H7 (cell line): ENCODE measurements at regions not wholly inside any gene's neighbourhood (a gene's known extent, or its start where the extent isn't known, plus 50 kb on each side); places are given as distances from the start of the nearest gene placed in this dataset.
"Not testable (repeated sequence)": the region's sequence is repeated elsewhere in the genome, so short reads cannot be mapped to it uniquely, and the experiment has no call there.

Source experiments
- DNase-seq: peaks from one replicate; pipeline ENCODE4 v3.0.0; 2012
- H3K27me3 ChIP-seq: 2 replicates; pipeline ENCODE4 v1.6.0; 2011; ENCODE audit warnings: mild to moderate bottlenecking, low read length; ENCODE audit not compliant: control insufficient read depth, insufficient read depth
- H3K36me3 ChIP-seq: replicated peaks from 2 replicates; pipeline ENCODE4 v1.5.1; 2011; ENCODE audit warnings: low read length; ENCODE audit not compliant: control insufficient read depth, insufficient read depth
- H3K4me3 ChIP-seq: 2 replicates; pipeline ENCODE4 v1.5.1; 2011; ENCODE audit warnings: low read depth, mild to moderate bottlenecking, control low read depth, low read length, moderate library complexity; ENCODE audit not compliant: insufficient read depth

DNA sequence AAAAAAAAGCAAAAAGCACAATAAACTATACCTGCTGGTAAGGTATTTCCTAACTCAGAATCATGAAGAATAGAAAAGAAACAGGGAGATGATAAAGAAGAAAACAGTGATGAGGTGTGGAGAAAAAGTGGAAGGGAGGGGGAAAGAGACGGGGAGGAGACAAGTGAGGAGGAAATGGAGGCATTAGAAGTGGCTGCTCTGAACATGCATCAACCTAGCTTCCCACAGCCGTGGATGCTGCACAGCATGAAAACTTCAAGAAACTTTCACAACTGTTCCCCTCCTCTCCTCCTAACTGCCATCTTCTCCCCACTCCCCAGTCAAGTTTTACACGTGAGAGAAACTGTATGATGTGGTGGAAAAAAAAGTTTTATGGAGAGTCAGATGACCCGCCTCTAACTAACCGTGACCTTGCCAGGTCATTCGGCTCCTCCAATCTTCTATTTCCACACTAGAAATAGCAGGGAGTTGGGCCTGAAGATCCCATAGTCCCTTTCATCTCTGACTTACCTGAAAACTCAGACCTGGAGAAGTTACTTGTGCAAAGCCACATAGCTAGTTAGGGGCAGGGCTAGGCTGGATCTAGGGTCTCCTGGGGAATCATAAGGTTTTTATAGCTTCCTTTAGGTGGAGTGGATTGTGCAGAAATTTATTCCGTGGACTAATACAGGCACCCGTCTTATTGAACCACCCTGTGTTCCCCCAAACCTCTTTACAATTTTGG is 461.9 kb downstream of the KLF5 start:
- H3K27me3 ChIP-seq = no peaks in the 10 kb centered on the region
- H3K36me3 ChIP-seq = no peaks in the 10 kb centered on the region
- no peak overlapping the region for H3K4me3 ChIP-seq
- DNase-seq = no peak

GRCh38 chr13:73520135-73520534 is 461.3 kb downstream of the KLF5 start:
- H3K27me3 ChIP-seq, H3K36me3 ChIP-seq, H3K4me3 ChIP-seq, DNase-seq: not testable (repeated sequence)

DNA sequence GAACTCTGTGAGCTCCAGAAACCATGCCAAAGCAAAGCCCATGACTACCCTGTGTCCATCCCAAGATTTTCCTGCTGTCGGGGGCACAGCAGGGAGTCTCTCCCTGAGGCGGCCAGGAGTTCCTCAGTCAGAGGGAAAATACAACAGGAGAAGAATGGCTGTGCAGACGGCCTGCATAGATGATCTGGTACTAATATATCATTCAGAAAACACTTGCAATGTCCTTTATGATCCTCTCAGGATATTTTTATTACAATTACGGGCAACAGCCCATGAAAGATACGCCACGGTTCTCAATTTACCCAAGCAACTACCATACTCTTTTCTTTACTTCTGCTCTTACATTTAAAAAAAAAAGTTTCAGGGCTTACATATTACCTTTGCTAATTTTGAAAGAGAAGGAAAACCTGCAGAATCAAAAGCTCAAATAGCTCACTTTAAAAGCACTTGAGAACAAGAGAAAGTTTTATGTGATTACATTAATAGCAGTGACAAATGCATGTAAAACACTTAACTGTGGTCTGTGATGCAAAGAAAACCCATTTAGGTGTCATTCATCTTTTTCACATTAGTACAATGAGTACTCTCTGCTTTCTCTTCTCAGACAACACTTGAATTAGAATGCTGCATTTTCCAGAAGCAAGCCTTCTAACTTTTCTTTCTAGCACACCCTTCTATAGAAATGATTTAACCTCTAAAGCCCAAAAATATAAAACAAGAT is 460.8 kb downstream of the KLF5 start:
- no peak overlapping the region for H3K4me3 ChIP-seq
- DNase-seq = no peak
- no peaks in the 10 kb centered on the region for H3K36me3 ChIP-seq
- no peaks in the 10 kb centered on the region for H3K27me3 ChIP-seq

- no peak for DNase-seq
- H3K27me3 ChIP-seq = no peaks in the 10 kb centered on the region
These were observed 459.0 kb downstream of the KLF5 start for GRCh38 chr13:73517766-73518165.

DNA sequence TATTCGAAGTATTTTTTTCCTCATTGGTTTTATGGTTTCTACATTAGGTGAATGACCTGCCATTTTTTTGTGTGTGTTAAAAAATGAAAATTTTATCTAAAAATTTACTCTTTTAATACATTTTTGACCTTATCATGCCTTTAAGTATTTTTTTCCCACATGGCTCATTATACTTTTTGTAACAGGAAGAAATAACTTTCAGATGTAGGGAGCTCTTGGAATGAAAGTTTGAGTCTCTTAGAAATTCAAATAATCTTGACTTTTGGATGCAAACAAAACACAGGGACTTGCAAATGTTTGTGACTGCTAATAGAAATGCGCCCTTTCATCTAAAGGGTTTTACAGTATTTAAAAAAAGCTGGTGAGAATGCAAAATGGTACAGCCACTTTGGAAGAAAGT is 457.9 kb downstream of the KLF5 start:
- no peak for DNase-seq
- no peaks in the 10 kb centered on the region for H3K27me3 ChIP-seq

More at GRCh38 chr13:73517766-73518165, 459.0 kb downstream of the KLF5 start:
- Histone ChIP-seq H3K36me3 (no peaks in the 10 kb centered on the region), H3K4me3 (no peak overlapping the region)

GRCh38 chr13:73514208-73514607 is 455.4 kb downstream of the KLF5 start:
- H3K36me3 ChIP-seq = no peaks in the 10 kb centered on the region

More for the DNA sequence above, 457.9 kb downstream of the KLF5 start:
- Histone ChIP-seq H3K4me3 (no peak overlapping the region), H3K36me3 (no peaks in the 10 kb centered on the region)

DNA sequence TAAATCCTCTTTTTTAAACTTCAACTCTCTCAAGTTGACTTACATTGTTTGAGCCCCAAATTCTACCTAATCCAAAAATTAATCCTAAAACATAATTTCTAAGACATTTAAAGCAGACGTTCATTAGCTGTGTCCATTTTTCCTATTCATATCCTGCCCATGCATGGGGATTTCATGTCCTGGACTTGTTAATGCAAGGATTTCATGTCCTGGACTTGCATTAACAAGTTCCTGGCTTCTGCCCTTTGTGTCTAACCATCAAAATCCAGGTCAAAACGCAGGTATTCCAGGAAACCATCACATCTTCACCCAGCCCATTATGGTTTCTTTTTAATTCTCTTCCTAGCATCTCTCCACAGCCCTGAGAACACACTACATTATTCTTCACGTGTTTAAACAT is 454.9 kb downstream of the KLF5 start:
- H3K4me3 ChIP-seq = no peak overlapping the region
- DNase-seq = no peak
- no peaks in the 10 kb centered on the region for H3K27me3 ChIP-seq
- H3K36me3 ChIP-seq = no peaks in the 10 kb centered on the region

More at GRCh38 chr13:73514208-73514607, 455.4 kb downstream of the KLF5 start:
- H3K27me3 ChIP-seq = no peaks in the 10 kb centered on the region
- H3K4me3 ChIP-seq = no peak overlapping the region
- DNase-seq = no peak

DNA sequence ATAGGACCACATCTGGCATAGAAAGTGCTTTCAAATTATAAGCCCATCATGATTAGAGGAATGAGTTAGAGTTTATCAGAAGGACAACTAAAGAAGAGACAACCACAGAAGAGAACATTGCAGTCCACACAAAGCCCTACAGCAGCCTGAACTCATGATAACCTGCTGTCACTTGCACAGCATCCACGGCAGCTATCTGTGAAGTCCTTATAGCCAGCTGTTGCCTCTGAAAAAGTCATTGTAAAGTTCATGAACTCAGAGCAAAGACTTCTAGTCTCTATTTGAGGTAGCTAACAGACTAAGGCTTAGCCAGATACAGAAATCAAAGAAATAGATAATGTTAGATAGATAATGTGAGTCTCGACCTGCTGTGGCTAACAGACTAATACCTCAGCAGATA is 450.0 kb downstream of the KLF5 start:
- DNase-seq = no peak
- Histone ChIP-seq H3K27me3 (no peaks in the 10 kb centered on the region), H3K4me3 (no peak overlapping the region), H3K36me3 (no peaks in the 10 kb centered on the region)

DNA sequence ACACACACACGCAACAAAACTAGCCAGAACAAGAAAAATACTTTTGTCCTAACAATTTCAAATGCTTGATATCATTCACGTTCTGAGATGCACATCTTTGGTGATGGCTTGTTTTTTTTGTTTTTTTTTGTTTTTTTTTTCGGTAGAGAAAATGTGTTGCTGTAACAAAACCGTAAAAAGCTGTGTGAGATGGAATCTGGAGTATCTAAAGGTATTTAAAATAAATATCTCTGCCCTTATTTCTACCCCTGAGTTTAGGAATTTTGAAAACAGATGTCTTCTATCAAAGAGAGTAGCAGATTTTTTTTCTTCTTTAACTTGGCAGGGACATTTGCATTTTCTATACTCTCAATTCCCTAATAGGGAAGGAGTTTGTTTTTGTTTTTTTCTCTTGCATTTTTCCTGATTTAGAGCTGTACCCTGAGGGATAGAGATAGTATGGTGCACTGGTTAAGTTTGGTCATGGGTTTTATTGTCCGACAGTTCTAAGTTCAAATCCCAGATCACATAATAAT is 446.6 kb downstream of the KLF5 start:
- Histone ChIP-seq H3K27me3 (no peaks in the 10 kb centered on the region), H3K4me3 (no peak overlapping the region), H3K36me3 (no peaks in the 10 kb centered on the region)
- DNase-seq = no peak

DNA sequence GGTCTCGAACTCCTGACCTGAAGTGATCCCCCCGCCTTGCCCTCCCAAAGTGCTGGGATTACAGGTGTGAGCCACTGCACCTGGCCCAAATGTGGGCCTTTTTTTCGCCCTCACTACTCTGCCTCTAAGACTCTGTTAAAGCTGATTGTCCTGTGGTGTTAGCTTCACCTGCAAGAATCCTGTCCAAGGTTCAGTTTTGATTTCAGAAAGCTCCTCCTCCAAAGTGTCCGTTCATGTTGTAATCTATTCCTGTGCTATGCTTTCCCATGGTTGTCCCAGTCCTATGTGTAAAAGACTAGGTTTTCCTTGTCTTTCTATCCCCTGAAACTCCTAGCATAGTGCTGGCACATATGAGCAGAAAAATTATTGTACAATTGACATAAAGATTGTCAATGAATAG is 440.9 kb downstream of the KLF5 start:
- no peaks in the 10 kb centered on the region for H3K36me3 ChIP-seq
- DNase-seq = no peak
- no peak overlapping the region for H3K4me3 ChIP-seq
- H3K27me3 ChIP-seq = no peaks in the 10 kb centered on the region

DNA sequence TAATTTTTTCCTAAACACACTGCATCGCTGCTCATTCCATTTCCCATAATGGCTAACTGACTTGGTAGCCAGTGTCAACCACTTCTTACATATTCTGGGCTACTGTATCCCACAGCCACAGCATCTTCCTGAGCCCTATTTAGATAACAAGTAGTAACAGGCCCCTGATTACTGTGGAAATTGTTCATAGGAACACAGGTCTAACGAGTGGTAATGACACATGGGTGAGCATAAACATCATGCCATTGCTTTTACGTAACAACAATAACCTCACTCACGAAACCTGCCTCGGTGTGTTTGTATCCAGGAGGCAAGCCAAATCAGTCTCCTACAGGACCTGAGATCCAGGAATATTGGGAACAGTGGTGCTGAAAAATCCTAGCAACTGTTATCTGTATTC is 438.6 kb downstream of the KLF5 start:
- H3K4me3 ChIP-seq = no peak overlapping the region
- no peaks in the 10 kb centered on the region for H3K36me3 ChIP-seq
- no peaks in the 10 kb centered on the region for H3K27me3 ChIP-seq
- no peak for DNase-seq

DNA sequence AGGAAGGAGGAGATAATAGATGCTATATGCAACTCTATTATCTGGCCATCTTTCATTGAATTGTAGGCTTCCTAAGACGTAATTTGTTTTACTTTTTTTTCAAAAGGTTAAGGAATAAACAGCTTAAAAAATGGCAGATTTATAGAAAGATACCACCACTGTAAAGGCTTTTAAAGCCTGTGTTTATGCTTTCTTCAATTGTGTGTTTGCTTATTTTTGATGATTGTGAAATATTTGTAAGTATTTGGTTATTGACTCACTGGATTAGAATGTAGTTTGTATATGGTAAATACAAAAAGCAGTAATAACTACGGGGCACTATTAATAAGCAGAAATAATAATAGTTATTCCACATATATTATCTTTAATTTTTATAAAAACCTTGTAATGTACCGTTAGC is 437.9 kb downstream of the KLF5 start:
- Histone ChIP-seq H3K27me3 (no peaks in the 10 kb centered on the region), H3K36me3 (no peaks in the 10 kb centered on the region), H3K4me3 (no peak overlapping the region)
- DNase-seq = no peak

- H3K4me3 ChIP-seq = no peak overlapping the region
- no peak for DNase-seq
- H3K36me3 ChIP-seq = no peaks in the 10 kb centered on the region
- no peaks in the 10 kb centered on the region for H3K27me3 ChIP-seq
These were observed 434.0 kb downstream of the KLF5 start for GRCh38 chr13:73492811-73493210.

- no peaks in the 10 kb centered on the region for H3K36me3 ChIP-seq
- no peak for DNase-seq
- no peaks in the 10 kb centered on the region for H3K27me3 ChIP-seq
- H3K4me3 ChIP-seq = no peak overlapping the region
These were observed 423.8 kb downstream of the KLF5 start for GRCh38 chr13:73482556-73482955.

- Histone ChIP-seq H3K4me3 (no peak overlapping the region), H3K36me3 (no peaks in the 10 kb centered on the region), H3K27me3 (no peaks in the 10 kb centered on the region)
- DNase-seq = no peak
These were observed 423.2 kb downstream of the KLF5 start for GRCh38 chr13:73481886-73482445.
